ENCODE measurements at regions not wholly inside any gene's neighbourhood (a gene's known extent, or its start where the extent isn't known, plus 50 kb on each side); places are given as distances from the start of the nearest gene placed in this dataset.

DNA sequence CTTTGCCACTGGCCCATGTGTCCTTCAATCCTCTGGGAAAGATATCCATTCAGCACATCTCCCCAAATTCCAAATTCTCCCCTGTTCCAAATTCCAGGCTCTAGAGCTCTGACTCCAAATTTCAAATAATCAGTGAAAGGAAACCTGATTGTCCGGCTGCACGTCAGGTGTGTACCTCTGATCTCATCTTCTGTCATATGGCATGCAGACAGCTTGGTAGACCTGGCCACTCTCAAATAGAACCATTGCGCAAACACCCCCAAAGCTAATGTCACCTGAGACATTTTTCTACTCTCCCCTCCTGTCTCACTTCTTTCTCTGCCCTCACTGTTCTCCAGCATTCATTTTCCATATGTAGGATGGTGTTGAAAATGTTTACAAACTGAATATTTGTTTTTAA is 337.0 kb upstream of the DYNLRB2 start:
- Mint-ChIP-seq H3K9me3 (no peaks in the 10 kb centered on the region; a peak in 1 of 5 replicates), H3K36me3 (ENCODE audit: insufficient read depth in 1 of 3, low read depth in 3 of 3) (no peaks in the 10 kb centered on the region), H3K27me3 (ENCODE audit: low read depth) (peaks cover 1% of the 10 kb centered on the region; the same call in 1 of the 2 replicates), H3K4me3 (no peak overlapping the region), H3K27ac (no peak overlapping the region), H3K4me1 (no peaks in the 10 kb centered on the region)
- Histone ChIP-seq H2BK5ac (ENCODE audit: insufficient read length, low read length) (no peak overlapping the region), H4K5ac (ENCODE audit: insufficient read length, low read depth, low read length) (no peak overlapping the region), H3K27ac (ENCODE audit: insufficient read length, low read depth, low read length) (no peak overlapping the region), H3T11ph (ENCODE audit: low read length) (no peak overlapping the region), H3K56ac (ENCODE audit: insufficient read length, low read depth, low read length) (no peak overlapping the region), H3K18ac (ENCODE audit: insufficient read length, low read depth, low read length) (no peak overlapping the region), H3K14ac (ENCODE audit: insufficient read depth, low read length) (no peak overlapping the region), H3K79me2 (ENCODE audit: insufficient read depth, low read length) (no peaks in the 10 kb centered on the region), H3K9me3 (ENCODE audit: control insufficient read depth, low read depth, low read length) (no peaks in the 10 kb centered on the region), H3K27me3 (ENCODE audit: insufficient read depth, low read length) (no peaks in the 10 kb centered on the region), H3K23ac (ENCODE audit: insufficient read length, low read depth, low read length) (no peak overlapping the region), H3K4ac (ENCODE audit: low read depth, low read length) (no peak overlapping the region), H4K91ac (ENCODE audit: insufficient read length, low read depth, low read length) (no peak overlapping the region), H2AK5ac (ENCODE audit: insufficient read length, low read length) (no peak overlapping the region), H2BK15ac (ENCODE audit: low read depth, low read length) (no peak overlapping the region), H3K4me2 (ENCODE audit: insufficient read depth, insufficient read length, low read length) (no peak overlapping the region), H3K79me1 (ENCODE audit: insufficient read depth, low read depth, low read length, poor library complexity, severe bottlenecking) (no peaks in the 10 kb centered on the region), H4K20me1 (ENCODE audit: control insufficient read depth, insufficient read depth, insufficient read length) (no peaks in the 10 kb centered on the region), H2BK20ac (ENCODE audit: low read depth, low read length, poor library complexity, severe bottlenecking) (no peak overlapping the region), H2BK12ac (ENCODE audit: insufficient read length, low read depth, low read length) (no peak overlapping the region), H4K8ac (replicated peaks; ENCODE audit: insufficient read length, low read depth, low read length) (no peak overlapping the region), H3K4me1 (ENCODE audit: insufficient read depth, low read length) (no peaks in the 10 kb centered on the region), H3K9ac (ENCODE audit: extremely low read depth, insufficient read length, low read length) (no peak overlapping the region), H2AFZ (ENCODE audit: low read length) (no peak overlapping the region), H2BK120ac (ENCODE audit: low read depth, low read length, poor library complexity, severe bottlenecking) (no peak overlapping the region), H3K23me2 (ENCODE audit: insufficient read length, low read depth, low read length, poor library complexity, severe bottlenecking) (no peaks in the 10 kb centered on the region)
- WGBS (ENCODE audit: extremely low coverage, insufficient read length, low lambda C conversion rate), result no CpG with 5 or more reads among the region's 3 CpGs
- TF ChIP-seq, protein P1, sequence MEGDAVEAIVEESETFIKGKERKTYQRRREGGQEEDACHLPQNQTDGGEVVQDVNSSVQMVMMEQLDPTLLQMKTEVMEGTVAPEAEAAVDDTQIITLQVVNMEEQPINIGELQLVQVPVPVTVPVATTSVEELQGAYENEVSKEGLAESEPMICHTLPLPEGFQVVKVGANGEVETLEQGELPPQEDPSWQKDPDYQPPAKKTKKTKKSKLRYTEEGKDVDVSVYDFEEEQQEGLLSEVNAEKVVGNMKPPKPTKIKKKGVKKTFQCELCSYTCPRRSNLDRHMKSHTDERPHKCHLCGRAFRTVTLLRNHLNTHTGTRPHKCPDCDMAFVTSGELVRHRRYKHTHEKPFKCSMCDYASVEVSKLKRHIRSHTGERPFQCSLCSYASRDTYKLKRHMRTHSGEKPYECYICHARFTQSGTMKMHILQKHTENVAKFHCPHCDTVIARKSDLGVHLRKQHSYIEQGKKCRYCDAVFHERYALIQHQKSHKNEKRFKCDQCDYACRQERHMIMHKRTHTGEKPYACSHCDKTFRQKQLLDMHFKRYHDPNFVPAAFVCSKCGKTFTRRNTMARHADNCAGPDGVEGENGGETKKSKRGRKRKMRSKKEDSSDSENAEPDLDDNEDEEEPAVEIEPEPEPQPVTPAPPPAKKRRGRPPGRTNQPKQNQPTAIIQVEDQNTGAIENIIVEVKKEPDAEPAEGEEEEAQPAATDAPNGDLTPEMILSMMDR (conservative IDR thresholded peaks at IDR 0.05), result no peak
- DNase-seq, result no peak

All from H9 (cell line).